H9 (cell line): ENCODE measurements at regions not wholly inside any gene's neighbourhood (a gene's known extent, or its start where the extent isn't known, plus 50 kb on each side); places are given as distances from the start of the nearest gene placed in this dataset.

ENCODE experiments used
- DNase-seq: peaks from one replicate; pipeline ENCODE4 v3.0.0-alpha.2; 2017
- H2AFZ ChIP-seq: one replicate; pipeline ENCODE4 v1.6.1; 2013; ENCODE audit warnings: mild to moderate bottlenecking, low read length, control low read depth, moderate library complexity
- H2AK5ac ChIP-seq: 2 replicates; pipeline ENCODE4 v1.6.1; 2013; ENCODE audit warnings: low read length, control low read depth, mixed read lengths; ENCODE audit not compliant: insufficient read length
- H2BK120ac ChIP-seq: one replicate; pipeline ENCODE4 v1.6.1; 2013; ENCODE audit warnings: low read depth, mild to moderate bottlenecking, low read length, control low read depth, inconsistent platforms; ENCODE audit not compliant: poor library complexity, severe bottlenecking
- H2BK12ac ChIP-seq: 2 replicates; pipeline ENCODE4 v1.6.1; 2013; ENCODE audit warnings: low read length, control low read depth, mixed read lengths, low read depth; ENCODE audit not compliant: insufficient read length
- H2BK15ac ChIP-seq: 2 replicates; pipeline ENCODE4 v1.6.1; 2013; ENCODE audit warnings: low read depth, low read length, control low read depth
- H2BK20ac ChIP-seq: one replicate; pipeline ENCODE4 v1.6.1; 2013; ENCODE audit warnings: low read depth, mild to moderate bottlenecking, low read length, control low read depth, inconsistent platforms; ENCODE audit not compliant: poor library complexity, severe bottlenecking
- H2BK5ac ChIP-seq: 2 replicates; pipeline ENCODE4 v1.6.1; 2013; ENCODE audit warnings: low read length, control low read depth, mixed read lengths; ENCODE audit not compliant: insufficient read length
- H3K14ac ChIP-seq: 2 replicates; pipeline ENCODE4 v1.6.1; 2013; ENCODE audit warnings: low read length, control low read depth; ENCODE audit not compliant: insufficient read depth
- H3K18ac ChIP-seq: 2 replicates; pipeline ENCODE4 v1.6.1; 2013; ENCODE audit warnings: low read depth, mild to moderate bottlenecking, mixed read lengths, low read length, control low read depth; ENCODE audit not compliant: insufficient read length
- H3K23ac ChIP-seq: 2 replicates; pipeline ENCODE4 v1.6.1; 2013; ENCODE audit warnings: low read length, control low read depth, mixed read lengths, low read depth; ENCODE audit not compliant: insufficient read length
- H3K23me2 ChIP-seq: 2 replicates; pipeline ENCODE4 v1.6.1; 2013; ENCODE audit warnings: low read depth, mild to moderate bottlenecking, mixed read lengths, low read length, control low read depth; ENCODE audit not compliant: insufficient read length, poor library complexity, severe bottlenecking
- H3K27ac ChIP-seq: 2 replicates; pipeline ENCODE4 v1.5.1; 2013; ENCODE audit warnings: low read length, control low read depth, mixed read lengths, low read depth; ENCODE audit not compliant: insufficient read length
- H3K27me3 ChIP-seq: 2 replicates; pipeline ENCODE4 v1.6.1; 2013; ENCODE audit warnings: low read length, control low read depth, inconsistent platforms; ENCODE audit not compliant: insufficient read depth
- H3K4ac ChIP-seq: 2 replicates; pipeline ENCODE4 v1.6.1; 2013; ENCODE audit warnings: low read depth, mild to moderate bottlenecking, control low read depth, inconsistent platforms, low read length, moderate library complexity
- H3K4me1 ChIP-seq: 2 replicates; pipeline ENCODE4 v1.6.1; 2013; ENCODE audit warnings: low read length, control low read depth, inconsistent platforms; ENCODE audit not compliant: insufficient read depth
- H3K4me2 ChIP-seq: 2 replicates; pipeline ENCODE4 v1.6.1; 2013; ENCODE audit warnings: low read length, control low read depth, mixed read lengths; ENCODE audit not compliant: insufficient read length, insufficient read depth
- H3K56ac ChIP-seq: 2 replicates; pipeline ENCODE4 v1.6.1; 2013; ENCODE audit warnings: low read depth, mild to moderate bottlenecking, mixed read lengths, low read length, control low read depth; ENCODE audit not compliant: insufficient read length
- H3K79me1 ChIP-seq: 2 replicates; pipeline ENCODE4 v1.6.1; 2013; ENCODE audit warnings: low read depth, mild to moderate bottlenecking, moderate library complexity, low read length, control low read depth, inconsistent platforms; ENCODE audit not compliant: insufficient read depth, poor library complexity, severe bottlenecking
- H3K79me2 ChIP-seq: 2 replicates; pipeline ENCODE4 v1.6.1; 2013; ENCODE audit warnings: low read length, control low read depth, inconsistent platforms; ENCODE audit not compliant: insufficient read depth
- H3K9ac ChIP-seq: 2 replicates; pipeline ENCODE4 v1.6.1; 2013; ENCODE audit warnings: low read length, control low read depth, mixed read lengths; ENCODE audit not compliant: insufficient read length; ENCODE audit errors: extremely low read depth
- H3K9me3 ChIP-seq: one replicate; pipeline ENCODE4 v1.6.1; 2013; ENCODE audit warnings: low read depth, low read length, inconsistent platforms; ENCODE audit not compliant: control insufficient read depth
- H3T11ph ChIP-seq: one replicate; pipeline ENCODE4 v1.6.1; 2013; ENCODE audit warnings: mild to moderate bottlenecking, low read length, control low read depth, inconsistent platforms
- H4K20me1 ChIP-seq: one replicate; pipeline ENCODE4 v1.6.1; 2013; ENCODE audit not compliant: control insufficient read depth, insufficient read length, insufficient read depth
- H4K5ac ChIP-seq: 2 replicates; pipeline ENCODE4 v1.6.1; 2013; ENCODE audit warnings: low read depth, mild to moderate bottlenecking, mixed read lengths, low read length, control low read depth; ENCODE audit not compliant: insufficient read length
- H4K8ac ChIP-seq: replicated peaks from 2 replicates; pipeline ENCODE4 v1.6.1; 2013; ENCODE audit warnings: low read length, control low read depth, mixed read lengths, low read depth; ENCODE audit not compliant: insufficient read length
- H4K91ac ChIP-seq: 2 replicates; pipeline ENCODE4 v1.6.1; 2013; ENCODE audit warnings: low read depth, mild to moderate bottlenecking, moderate library complexity, mixed read lengths, low read length, control low read depth; ENCODE audit not compliant: insufficient read length
- H3K27ac Mint-ChIP-seq, 3 experiments: 2 replicates in 2 of 3; 3 replicates in 1 of 3; pipeline ENCODE4 v1.8.0; 2020 to 2021; ENCODE audit warnings: mixed read lengths in 3 of 3, mild to moderate bottlenecking in 1 of 3, moderate library complexity in 1 of 3
- H3K27me3 Mint-ChIP-seq: 2 replicates; pipeline ENCODE4 v1.8.0; 2021; ENCODE audit warnings: low read depth, mild to moderate bottlenecking, moderate library complexity, mixed read lengths
- H3K36me3 Mint-ChIP-seq, 3 experiments: 2 replicates in 2 of 3; 3 replicates in 1 of 3; pipeline ENCODE4 v1.8.0; 2020 to 2021; ENCODE audit warnings: low read depth in 3 of 3, mixed read lengths in 3 of 3; ENCODE audit not compliant: insufficient read depth in 1 of 3
- H3K4me1 Mint-ChIP-seq, 2 experiments: 2 replicates each; pipeline ENCODE4 v1.8.0; 2020; ENCODE audit warnings: mixed read lengths in 2 of 2
- H3K4me3 Mint-ChIP-seq, 2 experiments: 2 replicates in 1 of 2; 3 replicates in 1 of 2; pipeline ENCODE4 v1.8.0; 2020 to 2021; ENCODE audit warnings: mild to moderate bottlenecking in 2 of 2, mixed read lengths in 2 of 2, moderate library complexity in 1 of 2
- H3K9me3 Mint-ChIP-seq, 2 experiments: 2 replicates in 1 of 2; 3 replicates in 1 of 2; pipeline ENCODE4 v1.8.0; 2020; ENCODE audit warnings: mild to moderate bottlenecking in 2 of 2, mixed read lengths in 2 of 2, moderate library complexity in 1 of 2
- WGBS: extraction: QIAGEN DNeasy Blood & Tissue Kit; methylation state at CpG from one replicate; pipeline ENCODE4 v1.1.7; 2013; ENCODE audit warnings: missing lambda C conversion rate, low lambda C conversion rate, mixed read lengths; ENCODE audit not compliant: insufficient read length; ENCODE audit errors: extremely low coverage; 5-methylcytosine and 5-hydroxymethylcytosine counted together
- TF ChIP-seq, protein P1 (sequence below): fragments of 200-600 bp; sonication (generic); conservative IDR thresholded peaks from 3 replicates; pipeline ENCODE4 v1.8.0; 2021; ENCODE audit warnings: antibody characterized with exemption, mild to moderate bottlenecking

DNA sequence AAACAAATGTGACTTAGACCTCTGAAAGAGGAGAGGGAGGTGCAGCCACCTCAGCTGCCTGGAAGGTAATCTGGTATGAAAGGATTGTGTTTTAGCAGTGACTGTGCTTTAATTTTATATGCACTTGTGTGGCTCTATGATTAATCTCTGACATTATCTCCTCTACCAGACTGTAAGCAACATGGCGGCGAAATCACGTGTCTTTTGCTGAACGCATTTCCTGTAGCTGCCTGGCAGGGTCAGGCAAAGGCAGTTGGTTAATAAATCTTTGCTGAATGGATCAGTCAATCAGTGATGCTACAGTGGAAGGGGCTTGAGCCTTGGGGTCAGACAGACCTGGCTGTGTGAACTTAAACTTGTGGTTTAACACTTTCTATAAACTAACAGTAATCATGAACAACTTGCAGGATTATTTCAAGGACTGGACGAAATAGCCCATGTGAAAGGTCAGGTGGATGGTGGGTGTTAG, 96.9 kb downstream of the ADSS2 start:
- Histone ChIP-seq H3K23ac (no peak overlapping the region), H3K14ac (no peak overlapping the region), H3K9me3 (no peaks in the 10 kb centered on the region), H3K56ac (no peak overlapping the region), H2AFZ (no peak overlapping the region), H4K8ac (no peak overlapping the region), H3T11ph (no peak overlapping the region), H4K20me1 (no peaks in the 10 kb centered on the region), H2BK5ac (no peak overlapping the region), H2BK120ac (no peak overlapping the region), H4K5ac (no peak overlapping the region), H3K18ac (no peak overlapping the region), H3K23me2 (no peaks in the 10 kb centered on the region), H3K9ac (no peak overlapping the region), H3K27me3 (no peaks in the 10 kb centered on the region), H3K4me1 (peaks cover 7% of the 10 kb centered on the region; the same call in 1 of the 2 replicates), H4K91ac (no peak overlapping the region), H3K4me2 (no peak overlapping the region), H2BK15ac (no peak overlapping the region), H3K79me2 (no peaks in the 10 kb centered on the region), H2BK12ac (no peak overlapping the region), H3K27ac (peak overlapping the region; percentile 18), H2AK5ac (no peak overlapping the region), H3K4ac (no peak overlapping the region), H3K79me1 (no peaks in the 10 kb centered on the region), H2BK20ac (no peak overlapping the region)
- peaks cover 2 to 7% of the 10 kb centered on the region in 2 experiments; a peak in 2 of 5 replicates for H3K9me3 Mint-ChIP-seq
- TF ChIP-seq, protein P1, sequence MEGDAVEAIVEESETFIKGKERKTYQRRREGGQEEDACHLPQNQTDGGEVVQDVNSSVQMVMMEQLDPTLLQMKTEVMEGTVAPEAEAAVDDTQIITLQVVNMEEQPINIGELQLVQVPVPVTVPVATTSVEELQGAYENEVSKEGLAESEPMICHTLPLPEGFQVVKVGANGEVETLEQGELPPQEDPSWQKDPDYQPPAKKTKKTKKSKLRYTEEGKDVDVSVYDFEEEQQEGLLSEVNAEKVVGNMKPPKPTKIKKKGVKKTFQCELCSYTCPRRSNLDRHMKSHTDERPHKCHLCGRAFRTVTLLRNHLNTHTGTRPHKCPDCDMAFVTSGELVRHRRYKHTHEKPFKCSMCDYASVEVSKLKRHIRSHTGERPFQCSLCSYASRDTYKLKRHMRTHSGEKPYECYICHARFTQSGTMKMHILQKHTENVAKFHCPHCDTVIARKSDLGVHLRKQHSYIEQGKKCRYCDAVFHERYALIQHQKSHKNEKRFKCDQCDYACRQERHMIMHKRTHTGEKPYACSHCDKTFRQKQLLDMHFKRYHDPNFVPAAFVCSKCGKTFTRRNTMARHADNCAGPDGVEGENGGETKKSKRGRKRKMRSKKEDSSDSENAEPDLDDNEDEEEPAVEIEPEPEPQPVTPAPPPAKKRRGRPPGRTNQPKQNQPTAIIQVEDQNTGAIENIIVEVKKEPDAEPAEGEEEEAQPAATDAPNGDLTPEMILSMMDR: no peak
- H3K27ac Mint-ChIP-seq: peak overlapping the region; percentile 85 to 99 (median 99); a peak in 6 of 7 replicates
- WGBS: no CpG with 5 or more reads among the region's 5 CpGs
- H3K4me1 Mint-ChIP-seq: peaks cover 49 to 50% of the 10 kb centered on the region in 2 experiments
- H3K27me3 Mint-ChIP-seq: no peaks in the 10 kb centered on the region
- no peak for DNase-seq
- peaks cover 0 to 7% (median 4%) of the 10 kb centered on the region in 3 experiments; a peak in 2 of 7 replicates for H3K36me3 Mint-ChIP-seq
- H3K4me3 Mint-ChIP-seq: no peak overlapping the region
